GM08714 (cell line): ENCODE measurements at regions not wholly inside any gene's neighbourhood (a gene's known extent, or its start where the extent isn't known, plus 50 kb on each side); places are given as distances from the start of the nearest gene placed in this dataset.

Experiments
- H3K4me3 ChIP-seq: fragments of 200-500 bp; sonication (Bioruptor generic); 2 replicates; pipeline ENCODE4 v1.5.1; 2014; ENCODE audit warnings: mild to moderate bottlenecking, low read length, inconsistent platforms
- ZNF274 ChIP-seq: IDR thresholded peaks from 2 replicates; pipeline ENCODE4 v1.6.1; 2012; ENCODE audit warnings: mild to moderate bottlenecking, low read depth, low read length

GRCh38 chr3:152155246-152156020 lies 113.3 kb upstream of the MBNL1 start:
- no peak overlapping the region for H3K4me3 ChIP-seq
- no peak for TF ChIP-seq ZNF274

- no peak overlapping the region for H3K4me3 ChIP-seq
- no peak for TF ChIP-seq ZNF274
Measured at GRCh38 chr3:152156880-152157279, 111.8 kb upstream of the MBNL1 start.

GRCh38 chr3:152157337-152157736 lies 111.4 kb upstream of the MBNL1 start:
- TF ChIP-seq ZNF274: no peak
- H3K4me3 ChIP-seq: no peak overlapping the region

GRCh38 chr3:152159328-152159727 lies 109.4 kb upstream of the MBNL1 start:
- TF ChIP-seq ZNF274: no peak
- no peak overlapping the region for H3K4me3 ChIP-seq

- H3K4me3 ChIP-seq: no peak overlapping the region
- TF ChIP-seq ZNF274: no peak
Measured at GRCh38 chr3:152160350-152161011, 108.2 kb upstream of the MBNL1 start.

GRCh38 chr3:152172460-152172859 lies 96.3 kb upstream of the MBNL1 start:
- H3K4me3 ChIP-seq: no peak overlapping the region
- TF ChIP-seq ZNF274: no peak

GRCh38 chr3:152173627-152174026 lies 95.1 kb upstream of the MBNL1 start:
- no peak for TF ChIP-seq ZNF274
- no peak overlapping the region for H3K4me3 ChIP-seq

GRCh38 chr3:152174876-152175527 lies 93.7 kb upstream of the MBNL1 start:
- no peak overlapping the region for H3K4me3 ChIP-seq
- TF ChIP-seq ZNF274: no peak

- no peak for TF ChIP-seq ZNF274
- no peak overlapping the region for H3K4me3 ChIP-seq
Measured at GRCh38 chr3:152175528-152175889, 93.2 kb upstream of the MBNL1 start.

GRCh38 chr3:152176241-152176640 lies 92.5 kb upstream of the MBNL1 start:
- H3K4me3 ChIP-seq: no peak overlapping the region
- no peak for TF ChIP-seq ZNF274

- no peak overlapping the region for H3K4me3 ChIP-seq
- no peak for TF ChIP-seq ZNF274
Measured at GRCh38 chr3:152176998-152177397, 91.7 kb upstream of the MBNL1 start.

GRCh38 chr3:152177757-152178156 lies 91.0 kb upstream of the MBNL1 start:
- no peak for TF ChIP-seq ZNF274

GRCh38 chr3:152183473-152183872 lies 85.3 kb upstream of the MBNL1 start:
- no peak for TF ChIP-seq ZNF274
- no peak overlapping the region for H3K4me3 ChIP-seq

More at GRCh38 chr3:152177757-152178156, 91.0 kb upstream of the MBNL1 start:
- H3K4me3 ChIP-seq: no peak overlapping the region

- H3K4me3 ChIP-seq: no peak overlapping the region
- no peak for TF ChIP-seq ZNF274
Measured at GRCh38 chr3:152184971-152185686, 83.6 kb upstream of the MBNL1 start.
